ENCODE measurements at regions not wholly inside any gene's neighbourhood (a gene's known extent, or its start where the extent isn't known, plus 50 kb on each side); places are given as distances from the start of the nearest gene placed in this dataset.
"Not testable (repeated sequence)": the region's sequence is repeated elsewhere in the genome, so short reads cannot be mapped to it uniquely, and the experiment has no call there.

- not testable (repeated sequence) for TF ChIP-seq CTCF (IDR thresholded peaks at IDR 0.05); EZH2 (IDR thresholded peaks at IDR 0.05; ENCODE audit: borderline replicate concordance, insufficient read depth, low read depth, low read length, poor library complexity, severe bottlenecking)
These were observed 52.2 kb upstream of the MORC3 start for GRCh38 chr21:36267828-36268227.

All from B cell (primary cell).